Caco-2 (cell line): ENCODE measurements at regions not wholly inside any gene's neighbourhood (a gene's known extent, or its start where the extent isn't known, plus 50 kb on each side); places are given as distances from the start of the nearest gene placed in this dataset.

Experiments used
- BruUV-seq: library from RNA; stranded (reverse); fragments of 400-500 nt; replicated peaks from 2 replicates; lab custom pipeline; 2021; lab: Mats Ljungman, UMichigan
- CTCF ChIA-PET: fragments of 300-600 bp; sonication (Branson Sonifier 250); formaldehyde crosslinking; loops from one replicate; lab custom pipeline; 2022; ENCODE audit warnings: antibody characterized with exemption; lab: Charles Lee
- POLR2A ChIA-PET: fragments of 300-600 bp; sonication (Branson Sonifier 250); formaldehyde crosslinking; loops from one replicate; lab custom pipeline; 2022; ENCODE audit warnings: antibody characterized with exemption; lab: Charles Lee
- DNase-seq, 2 experiments: peaks; one replicate each; pipeline versions ENCODE4 v3.0.0 to v3.0.0-alpha.2; 2020 to 2022
- H3K27me3 ChIP-seq: replicated peaks from 2 replicates; pipeline ENCODE4 v1.6.0; 2011; ENCODE audit warnings: low read length; ENCODE audit not compliant: control insufficient read depth, insufficient read depth
- H3K36me3 ChIP-seq: 2 replicates; pipeline ENCODE4 v1.5.1; 2011; ENCODE audit warnings: low read length; ENCODE audit not compliant: control insufficient read depth, insufficient read depth
- H3K4me1 ChIP-seq: fragments of 250-450 bp; sonication (Bioruptor Pico); 2 replicates; pipeline ENCODE4 v1.5.1; 2020; ENCODE audit warnings: mild to moderate bottlenecking
- H3K4me3 ChIP-seq: 2 replicates; pipeline ENCODE4 v1.5.1; 2011; ENCODE audit warnings: low read depth, mild to moderate bottlenecking, control low read depth, low read length
- H3K9me3 ChIP-seq: fragments of 250-450 bp; sonication (Bioruptor Pico); 2 replicates; pipeline ENCODE4 v1.5.1; 2020; ENCODE audit warnings: mild to moderate bottlenecking, moderate library complexity
- H3K27ac Mint-ChIP-seq: one replicate; pipeline ENCODE4 v1.8.0; 2022; ENCODE audit warnings: mixed read lengths; ENCODE audit not compliant: unreplicated experiment
- H3K27me3 Mint-ChIP-seq: one replicate; pipeline ENCODE4 v1.8.0; 2022; ENCODE audit warnings: mixed read lengths; ENCODE audit not compliant: insufficient read depth, unreplicated experiment
- H3K36me3 Mint-ChIP-seq: one replicate; pipeline ENCODE4 v1.8.0; 2022; ENCODE audit warnings: mild to moderate bottlenecking, mixed read lengths; ENCODE audit not compliant: insufficient read depth, unreplicated experiment
- H3K4me1 Mint-ChIP-seq: one replicate; pipeline ENCODE4 v1.8.0; 2022; ENCODE audit warnings: low read depth, mixed read lengths; ENCODE audit not compliant: unreplicated experiment
- H3K4me3 Mint-ChIP-seq: one replicate; pipeline ENCODE4 v1.8.0; 2022; ENCODE audit warnings: mild to moderate bottlenecking, moderate library complexity, mixed read lengths; ENCODE audit not compliant: unreplicated experiment
- H3K9me3 Mint-ChIP-seq: one replicate; pipeline ENCODE4 v1.8.0; 2022; ENCODE audit warnings: mixed read lengths; ENCODE audit not compliant: unreplicated experiment
- intact Hi-C: fragments of 100-400 bp; cut with micrococcal nuclease; formaldehyde crosslinking; loops from one replicate; pipeline ENCODE4 v1.10.0; 2022; ENCODE audit not compliant: unreplicated experiment
- TF ChIP-seq, protein P1 (sequence below), 2 experiments: fragments of 200-600 bp in 1 of 2; IDR thresholded peaks; 1 replicate in 1 of 2; 2 replicates in 1 of 2; pipeline versions ENCODE4 v1.5.1 to v1.8.0; 2011 to 2022; ENCODE audit warnings: antibody characterized with exemption in 1 of 2, control low read depth in 1 of 2, inconsistent platforms in 1 of 2, low read depth in 1 of 2, low read length in 1 of 2, mild to moderate bottlenecking in 1 of 2, moderate library complexity in 1 of 2; ENCODE audit not compliant: insufficient read depth in 1 of 2, severe bottlenecking in 1 of 2, unreplicated experiment in 1 of 2

DNA sequence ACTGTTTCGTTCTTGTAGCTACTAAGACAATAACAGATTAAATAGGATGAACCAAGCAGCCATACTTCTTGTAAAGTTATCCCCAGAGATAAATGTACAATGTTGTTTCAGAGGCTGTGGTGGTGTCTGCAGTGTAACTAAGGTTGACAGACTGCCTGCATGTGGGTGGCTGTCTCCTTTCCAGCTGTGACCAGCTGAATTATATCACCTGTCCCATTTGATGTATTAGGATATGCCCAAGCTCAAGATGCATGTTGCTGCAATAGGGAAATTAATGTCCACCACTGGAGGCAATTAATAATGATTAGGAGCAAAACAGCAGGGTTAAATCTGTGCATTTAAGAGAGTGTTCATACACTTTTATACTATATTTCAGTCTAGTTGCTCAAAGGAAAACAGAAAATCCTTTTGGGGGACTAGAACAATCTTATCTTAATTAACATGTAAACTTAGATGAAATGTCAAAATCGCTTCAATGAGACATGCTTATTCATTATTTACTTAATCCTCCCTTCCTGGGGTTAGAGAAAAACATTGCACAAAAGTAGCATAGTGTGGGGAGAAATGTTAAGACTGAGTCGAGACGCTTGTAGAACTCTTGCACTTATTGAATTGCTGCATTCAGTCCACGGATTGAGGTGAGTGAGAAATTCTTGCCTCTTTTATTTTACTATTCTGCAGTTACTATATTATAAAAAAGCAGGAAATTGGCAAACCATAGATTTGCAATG, 269.0 kb downstream of the SNX10 start:
- BruUV-seq = no TSS peak
- H3K4me3 ChIP-seq = no peak overlapping the region
- POLR2A ChIA-PET = no interaction called here

DNA sequence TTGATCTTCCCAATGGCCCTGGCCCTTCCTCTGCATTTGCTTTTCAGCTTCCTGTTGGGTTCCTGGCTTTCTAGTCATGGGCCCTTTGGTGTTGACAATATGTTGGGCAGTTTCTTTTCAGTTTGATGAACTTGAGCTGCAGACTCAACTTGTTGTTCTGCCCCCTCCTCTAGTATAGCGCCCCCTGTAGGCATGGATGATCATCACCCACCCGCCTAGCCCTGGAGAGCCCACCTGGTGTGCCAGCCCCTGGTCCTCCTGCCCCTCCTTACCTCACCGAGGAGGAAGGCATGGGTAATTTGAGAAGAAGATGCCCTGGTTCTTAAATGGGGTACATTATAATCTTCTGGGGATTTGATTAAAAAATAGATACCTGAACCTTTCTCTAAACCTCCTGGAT, 271.2 kb downstream of the SNX10 start:
- H3K9me3 ChIP-seq = no peaks in the 10 kb centered on the region
- Mint-ChIP-seq H3K36me3 (no peaks in the 10 kb centered on the region), H3K9me3 (no peaks in the 10 kb centered on the region), H3K4me1 (no peaks in the 10 kb centered on the region), H3K4me3 (no peak overlapping the region), H3K27me3 (peaks cover 10% of the 10 kb centered on the region), H3K27ac (no peak overlapping the region)
- no peaks in the 10 kb centered on the region for H3K36me3 ChIP-seq
- H3K27me3 ChIP-seq = no peaks in the 10 kb centered on the region
- no TSS peak for BruUV-seq
- H3K4me3 ChIP-seq = no peak overlapping the region
- TF ChIP-seq, protein P1, sequence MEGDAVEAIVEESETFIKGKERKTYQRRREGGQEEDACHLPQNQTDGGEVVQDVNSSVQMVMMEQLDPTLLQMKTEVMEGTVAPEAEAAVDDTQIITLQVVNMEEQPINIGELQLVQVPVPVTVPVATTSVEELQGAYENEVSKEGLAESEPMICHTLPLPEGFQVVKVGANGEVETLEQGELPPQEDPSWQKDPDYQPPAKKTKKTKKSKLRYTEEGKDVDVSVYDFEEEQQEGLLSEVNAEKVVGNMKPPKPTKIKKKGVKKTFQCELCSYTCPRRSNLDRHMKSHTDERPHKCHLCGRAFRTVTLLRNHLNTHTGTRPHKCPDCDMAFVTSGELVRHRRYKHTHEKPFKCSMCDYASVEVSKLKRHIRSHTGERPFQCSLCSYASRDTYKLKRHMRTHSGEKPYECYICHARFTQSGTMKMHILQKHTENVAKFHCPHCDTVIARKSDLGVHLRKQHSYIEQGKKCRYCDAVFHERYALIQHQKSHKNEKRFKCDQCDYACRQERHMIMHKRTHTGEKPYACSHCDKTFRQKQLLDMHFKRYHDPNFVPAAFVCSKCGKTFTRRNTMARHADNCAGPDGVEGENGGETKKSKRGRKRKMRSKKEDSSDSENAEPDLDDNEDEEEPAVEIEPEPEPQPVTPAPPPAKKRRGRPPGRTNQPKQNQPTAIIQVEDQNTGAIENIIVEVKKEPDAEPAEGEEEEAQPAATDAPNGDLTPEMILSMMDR (IDR thresholded peaks at IDR 0.05; ENCODE audit: insufficient read depth in 1 of 2, low read depth in 1 of 2, low read length in 1 of 2, severe bottlenecking in 1 of 2, unreplicated experiment in 1 of 2) = peak in 1 of 2 experiments; percentile 18
- H3K4me1 ChIP-seq = no peaks in the 10 kb centered on the region
- no peak for DNase-seq
- ChIA-PET POLR2A (no interaction called here), CTCF (no interaction called here)
- intact Hi-C loops = no loop called here

More for the DNA sequence above, 269.0 kb downstream of the SNX10 start:
- intact Hi-C loops = no loop called here
- CTCF ChIA-PET = no interaction called here
- no peak overlapping the region for H3K27ac Mint-ChIP-seq
- Histone ChIP-seq H3K9me3 (no peaks in the 10 kb centered on the region), H3K36me3 (no peaks in the 10 kb centered on the region), H3K4me1 (no peaks in the 10 kb centered on the region), H3K27me3 (no peaks in the 10 kb centered on the region)
- H3K36me3 Mint-ChIP-seq = no peaks in the 10 kb centered on the region
- peaks cover 2% of the 10 kb centered on the region for H3K27me3 Mint-ChIP-seq
- H3K4me3 Mint-ChIP-seq = no peak overlapping the region
- H3K4me1 Mint-ChIP-seq = no peaks in the 10 kb centered on the region
- no peaks in the 10 kb centered on the region for H3K9me3 Mint-ChIP-seq
- DNase-seq = no peak
- TF ChIP-seq, protein P1 (IDR thresholded peaks at IDR 0.05; ENCODE audit: insufficient read depth in 1 of 2, low read depth in 1 of 2, low read length in 1 of 2, severe bottlenecking in 1 of 2, unreplicated experiment in 1 of 2) = no peak

DNA sequence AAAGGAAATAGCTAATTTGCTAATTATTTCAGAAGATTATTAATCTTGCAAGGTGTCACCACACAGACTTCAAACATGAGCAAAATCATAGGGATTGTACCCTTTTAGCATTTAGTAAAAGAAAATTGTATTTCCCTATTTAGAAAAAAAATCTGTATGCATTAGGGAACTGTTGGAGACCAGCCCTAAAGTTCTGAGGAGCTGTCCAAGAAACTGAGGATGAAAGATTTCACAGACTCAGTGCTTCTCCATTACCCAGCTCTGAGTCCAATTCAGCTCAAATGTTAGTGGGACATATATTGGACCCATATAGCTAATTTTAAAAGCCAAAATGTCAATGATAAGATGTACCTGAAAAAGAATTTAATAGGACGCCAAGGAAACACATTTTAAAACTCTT, 271.7 kb downstream of the SNX10 start:
- Histone ChIP-seq H3K27me3 (no peaks in the 10 kb centered on the region), H3K36me3 (no peaks in the 10 kb centered on the region), H3K4me1 (no peaks in the 10 kb centered on the region), H3K4me3 (no peak overlapping the region), H3K9me3 (no peaks in the 10 kb centered on the region)
- intact Hi-C loops = no loop called here
- DNase-seq = no peak
- CTCF ChIA-PET = no interaction called here
- no peak overlapping the region for H3K4me3 Mint-ChIP-seq
- no peaks in the 10 kb centered on the region for H3K4me1 Mint-ChIP-seq
- no peak overlapping the region for H3K27ac Mint-ChIP-seq
- BruUV-seq = no TSS peak
- H3K27me3 Mint-ChIP-seq = peaks cover 14% of the 10 kb centered on the region
- POLR2A ChIA-PET = no interaction called here
- H3K36me3 Mint-ChIP-seq = no peaks in the 10 kb centered on the region
- TF ChIP-seq, protein P1 (IDR thresholded peaks at IDR 0.05; ENCODE audit: insufficient read depth in 1 of 2, low read depth in 1 of 2, low read length in 1 of 2, severe bottlenecking in 1 of 2, unreplicated experiment in 1 of 2) = no peak
- no peaks in the 10 kb centered on the region for H3K9me3 Mint-ChIP-seq
